GM12875 (cell line): ENCODE measurements at regions not wholly inside any gene's neighbourhood (a gene's known extent, or its start where the extent isn't known, plus 50 kb on each side); places are given as distances from the start of the nearest gene placed in this dataset.

Experiments used
- H3K4me3 ChIP-seq: one replicate; pipeline ENCODE4 v1.5.1; 2011; ENCODE audit warnings: low read depth, low read length, control low read depth
- CTCF ChIP-seq: IDR thresholded peaks from 2 replicates; pipeline ENCODE4 v1.5.1; 2011; ENCODE audit warnings: low read depth, mild to moderate bottlenecking, control low read depth, inconsistent platforms, low read length, moderate library complexity, borderline replicate concordance; ENCODE audit not compliant: insufficient read depth

- TF ChIP-seq CTCF, result no peak
- H3K4me3 ChIP-seq, result no peak overlapping the region
Measured at GRCh38 chr16:73430138-73430537, 382.2 kb upstream of the ZFHX3 start.

DNA sequence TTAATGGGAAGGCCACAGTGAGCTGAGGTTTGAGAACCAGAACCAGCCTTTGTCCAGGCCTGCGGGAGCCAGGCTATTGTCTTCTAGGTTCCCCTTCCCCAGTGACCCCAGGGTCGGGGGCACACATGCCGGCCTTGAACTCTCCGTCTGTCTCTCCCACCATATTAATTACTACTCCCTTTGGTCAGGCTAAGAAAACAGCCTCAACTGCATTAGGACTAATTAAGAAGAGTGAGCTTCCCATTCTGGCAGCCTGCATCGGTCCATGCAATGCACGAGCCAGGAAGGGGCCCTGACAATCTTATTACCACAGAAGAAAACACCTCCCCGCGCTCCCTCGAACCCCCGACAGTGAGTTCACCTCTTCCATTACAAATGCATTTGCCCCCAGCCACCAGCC is 380.2 kb upstream of the ZFHX3 start:
- H3K4me3 ChIP-seq, result no peak overlapping the region
- no peak for TF ChIP-seq CTCF

GRCh38 chr16:73427164-73427563 is 379.2 kb upstream of the ZFHX3 start:
- TF ChIP-seq CTCF, result no peak
- H3K4me3 ChIP-seq, result no peak overlapping the region

- no peak for TF ChIP-seq CTCF
- H3K4me3 ChIP-seq, result no peak overlapping the region
Measured at GRCh38 chr16:73426433-73427160, 378.7 kb upstream of the ZFHX3 start.

DNA sequence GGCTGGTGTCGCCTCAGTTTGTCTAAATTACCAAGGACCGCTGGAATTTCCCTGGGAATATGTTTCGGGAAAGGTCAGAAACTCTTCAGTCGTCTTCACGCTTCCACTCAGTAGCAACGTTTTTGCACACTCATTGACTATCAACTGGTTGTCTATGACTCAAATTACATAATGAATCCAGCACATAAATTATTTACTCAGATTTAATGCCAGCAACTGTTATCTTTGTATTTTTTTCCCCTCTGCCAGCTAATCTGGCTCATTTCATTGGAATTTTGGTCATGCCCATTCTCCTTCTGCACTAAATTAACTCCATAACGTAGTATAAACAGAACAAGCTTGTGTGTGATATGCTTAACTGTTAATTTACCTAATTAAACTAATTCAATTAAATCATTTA is 372.7 kb upstream of the ZFHX3 start:
- H3K4me3 ChIP-seq, result no peak overlapping the region
- TF ChIP-seq CTCF, result no peak

DNA sequence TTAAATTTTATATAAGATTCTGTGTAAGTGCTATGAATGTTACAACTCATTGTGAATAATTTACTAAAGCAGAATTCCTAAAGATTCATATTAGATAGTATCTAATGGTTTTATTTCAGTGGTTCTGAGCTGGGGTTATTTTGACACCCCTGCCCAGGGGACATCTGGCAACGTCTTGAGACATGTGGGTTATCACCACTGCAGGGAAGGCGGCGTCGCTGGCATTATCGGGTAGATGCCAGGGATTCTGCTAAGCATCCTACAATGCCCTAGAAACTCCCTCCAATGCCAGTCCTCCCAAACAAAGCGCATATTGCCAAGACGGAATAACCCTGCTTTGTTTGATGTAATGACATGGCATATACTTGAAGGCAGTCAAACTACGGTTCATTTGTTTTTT is 372.3 kb upstream of the ZFHX3 start:
- no peak for TF ChIP-seq CTCF
- H3K4me3 ChIP-seq, result no peak overlapping the region

DNA sequence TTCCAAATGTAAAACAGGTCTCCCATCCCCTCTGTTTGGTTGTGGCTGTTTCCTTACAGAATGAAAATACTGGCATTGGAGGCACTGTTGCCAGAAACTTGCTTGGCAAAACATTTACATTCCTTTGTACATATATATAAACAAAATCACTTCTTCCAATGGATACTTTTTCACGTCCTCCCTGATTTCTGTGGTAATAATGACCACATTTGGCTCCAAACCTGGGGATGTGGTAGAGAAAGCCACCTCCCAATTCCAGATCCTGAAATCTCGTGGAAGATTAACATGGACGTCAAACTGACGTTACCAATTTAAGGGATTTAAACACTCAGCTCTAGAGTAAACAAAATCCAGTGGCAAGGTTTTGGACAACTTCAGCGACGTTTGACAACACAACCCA is 370.8 kb upstream of the ZFHX3 start:
- TF ChIP-seq CTCF, result no peak
- no peak overlapping the region for H3K4me3 ChIP-seq
